ENCODE measurements at regions not wholly inside any gene's neighbourhood (a gene's known extent, or its start where the extent isn't known, plus 50 kb on each side); places are given as distances from the start of the nearest gene placed in this dataset.

DNA sequence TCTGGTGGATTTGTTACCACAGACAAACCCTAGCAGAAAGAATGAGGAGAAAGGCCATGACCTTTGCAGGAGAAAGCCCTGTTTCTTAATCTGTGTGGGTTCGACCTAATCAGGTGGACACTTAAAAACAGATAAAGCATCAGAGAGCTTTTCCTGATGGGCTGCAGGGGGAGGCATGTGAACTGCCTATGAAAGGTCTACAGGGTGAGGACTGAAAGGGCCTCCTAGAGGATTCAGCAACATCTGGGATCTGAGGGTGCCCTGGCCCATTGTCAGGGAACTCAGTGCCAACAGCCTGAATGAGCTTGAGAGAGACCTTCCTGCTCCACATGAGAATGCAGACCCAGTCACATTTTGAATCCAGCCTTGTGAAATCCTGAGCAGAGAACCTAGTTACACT is 178.8 kb upstream of the DDHD1 start:
- ChIA-PET CTCF (interaction anchor here (0.6 to 1.2 kb wide), 3 partner anchors 23 to 851 kb away, joined by 3 read pairs; no protein-coding TSS in a partner anchor), POLR2A (no interaction called here)
- Histone ChIP-seq H3K27me3 (ENCODE audit: control insufficient read depth, insufficient read depth, low read length) (no peaks in the 10 kb centered on the region), H3K36me3 (ENCODE audit: control insufficient read depth, insufficient read depth, low read length) (no peaks in the 10 kb centered on the region), H3K4me3 (ENCODE audit: low read depth, low read length) (no peak overlapping the region)
- no peak for DNase-seq (ENCODE audit: low read depth)
- TF ChIP-seq, protein P1, sequence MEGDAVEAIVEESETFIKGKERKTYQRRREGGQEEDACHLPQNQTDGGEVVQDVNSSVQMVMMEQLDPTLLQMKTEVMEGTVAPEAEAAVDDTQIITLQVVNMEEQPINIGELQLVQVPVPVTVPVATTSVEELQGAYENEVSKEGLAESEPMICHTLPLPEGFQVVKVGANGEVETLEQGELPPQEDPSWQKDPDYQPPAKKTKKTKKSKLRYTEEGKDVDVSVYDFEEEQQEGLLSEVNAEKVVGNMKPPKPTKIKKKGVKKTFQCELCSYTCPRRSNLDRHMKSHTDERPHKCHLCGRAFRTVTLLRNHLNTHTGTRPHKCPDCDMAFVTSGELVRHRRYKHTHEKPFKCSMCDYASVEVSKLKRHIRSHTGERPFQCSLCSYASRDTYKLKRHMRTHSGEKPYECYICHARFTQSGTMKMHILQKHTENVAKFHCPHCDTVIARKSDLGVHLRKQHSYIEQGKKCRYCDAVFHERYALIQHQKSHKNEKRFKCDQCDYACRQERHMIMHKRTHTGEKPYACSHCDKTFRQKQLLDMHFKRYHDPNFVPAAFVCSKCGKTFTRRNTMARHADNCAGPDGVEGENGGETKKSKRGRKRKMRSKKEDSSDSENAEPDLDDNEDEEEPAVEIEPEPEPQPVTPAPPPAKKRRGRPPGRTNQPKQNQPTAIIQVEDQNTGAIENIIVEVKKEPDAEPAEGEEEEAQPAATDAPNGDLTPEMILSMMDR (IDR thresholded peaks at IDR 0.05; ENCODE audit: insufficient read depth, low read depth, low read length), result no peak

DNA sequence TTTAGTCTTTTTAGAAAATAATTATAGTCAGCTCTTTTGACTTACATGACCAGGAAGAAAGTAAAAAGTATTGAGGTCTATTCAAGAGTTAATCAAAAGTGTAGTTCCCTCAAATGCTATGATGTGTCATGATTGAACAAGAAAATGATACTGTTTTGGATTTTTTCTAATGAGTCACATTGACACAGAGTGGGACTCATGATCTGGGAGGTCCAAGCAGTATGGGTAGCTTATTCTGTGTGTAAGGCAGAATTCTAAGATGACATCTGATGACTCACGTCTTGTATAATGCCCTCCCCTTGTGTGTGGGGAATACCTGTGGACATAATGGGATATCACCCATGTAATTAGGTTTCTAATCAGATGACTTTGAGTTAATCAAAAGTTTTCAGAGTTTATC is 178.1 kb upstream of the DDHD1 start:
- POLR2A ChIA-PET, result no interaction called here

DNA sequence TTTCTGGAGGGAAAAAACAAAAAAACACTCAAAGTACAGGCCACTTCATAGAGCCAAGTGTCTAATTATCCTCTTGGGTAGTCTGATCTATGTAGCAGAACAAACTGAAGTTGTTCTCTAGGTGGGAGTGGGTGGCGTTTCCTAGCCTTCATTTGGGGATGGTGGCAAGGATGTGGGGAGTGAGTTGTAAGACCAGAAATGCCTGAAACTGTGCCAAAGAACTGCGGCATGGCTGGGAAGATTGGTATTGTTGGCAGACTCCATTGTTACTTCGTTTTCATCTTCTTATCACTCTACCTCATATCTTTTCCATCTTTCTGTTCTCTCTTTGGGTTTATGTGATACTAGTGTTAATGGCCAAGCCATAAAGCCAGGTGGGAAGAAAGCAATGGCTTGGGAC is 177.3 kb upstream of the DDHD1 start:
- H3K36me3 ChIP-seq (ENCODE audit: control insufficient read depth, insufficient read depth, low read length), result no peaks in the 10 kb centered on the region
- H3K27me3 ChIP-seq (ENCODE audit: control insufficient read depth, insufficient read depth, low read length), result no peaks in the 10 kb centered on the region
- POLR2A ChIA-PET, result no interaction called here
- TF ChIP-seq, protein P1 (IDR thresholded peaks at IDR 0.05; ENCODE audit: insufficient read depth, low read depth, low read length), result no peak
- CTCF ChIA-PET, result interaction anchor here (1.0 kb wide), 1 partner anchor 24 kb away, joined by 3 read pairs; no protein-coding TSS in a partner anchor
- no peak overlapping the region for H3K4me3 ChIP-seq (ENCODE audit: low read depth, low read length)
- DNase-seq (ENCODE audit: low read depth), result no peak

More for the DNA sequence above, 178.1 kb upstream of the DDHD1 start:
- H3K4me3 ChIP-seq (ENCODE audit: low read depth, low read length), result no peak overlapping the region
- H3K36me3 ChIP-seq (ENCODE audit: control insufficient read depth, insufficient read depth, low read length), result no peaks in the 10 kb centered on the region
- TF ChIP-seq, protein P1 (IDR thresholded peaks at IDR 0.05; ENCODE audit: insufficient read depth, low read depth, low read length), result no peak
- no peaks in the 10 kb centered on the region for H3K27me3 ChIP-seq (ENCODE audit: control insufficient read depth, insufficient read depth, low read length)
- DNase-seq (ENCODE audit: low read depth), result peak; percentile 13
- CTCF ChIA-PET, result interaction anchor here (0.6 to 1.2 kb wide), 3 partner anchors 25 to 852 kb away, joined by 3 read pairs; no protein-coding TSS in a partner anchor

DNA sequence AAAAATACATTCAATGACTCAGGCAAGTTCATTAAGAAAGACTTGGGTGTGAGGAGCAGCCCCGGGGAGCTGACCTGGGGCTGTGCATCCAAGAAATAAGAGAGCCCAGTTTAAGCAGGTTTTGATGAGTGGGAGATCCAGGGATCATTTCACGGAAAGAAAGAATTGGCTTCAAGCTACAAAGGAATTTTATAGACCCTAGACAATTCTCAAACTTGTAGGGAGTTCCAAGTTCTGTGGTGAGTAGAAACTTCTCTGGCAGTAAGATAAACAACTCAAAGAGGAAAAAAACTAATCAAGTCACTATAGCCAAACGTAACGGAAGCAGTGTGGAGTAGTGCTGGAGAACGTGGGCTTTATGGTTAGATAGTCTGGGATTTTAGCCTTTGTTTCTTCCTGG is 175.7 kb upstream of the DDHD1 start:
- POLR2A ChIA-PET, result no interaction called here
- H3K36me3 ChIP-seq (ENCODE audit: control insufficient read depth, insufficient read depth, low read length), result no peaks in the 10 kb centered on the region

DNA sequence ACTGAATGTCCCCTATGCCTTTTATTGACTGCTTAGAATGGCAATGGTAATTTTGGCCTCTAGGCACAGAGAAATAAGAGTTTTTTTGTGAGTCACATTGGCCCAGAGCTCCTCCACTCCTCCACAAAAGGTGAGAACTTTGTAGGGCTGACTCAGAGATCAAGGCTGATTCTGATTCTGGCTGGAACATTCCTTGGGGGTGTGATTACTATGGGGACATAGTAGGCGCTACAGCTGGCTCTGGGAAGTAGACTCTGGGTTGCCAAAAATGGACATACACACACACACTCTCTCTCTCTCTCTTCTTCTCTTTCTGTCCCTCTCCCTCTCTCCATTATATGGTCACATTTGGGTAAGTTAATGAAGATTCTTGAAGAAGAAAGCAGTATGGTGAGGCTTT is 174.6 kb upstream of the DDHD1 start:
- ChIA-PET POLR2A (no interaction called here), CTCF (interaction anchor here (0.6 to 3.2 kb wide), 2 partner anchors 32 to 922 kb away, joined by 3 to 10 read pairs; no protein-coding TSS in a partner anchor)
- peak; percentile 9 for DNase-seq (ENCODE audit: low read depth)

More for the DNA sequence above, 175.7 kb upstream of the DDHD1 start:
- TF ChIP-seq, protein P1 (IDR thresholded peaks at IDR 0.05; ENCODE audit: insufficient read depth, low read depth, low read length), result no peak
- no peak overlapping the region for H3K4me3 ChIP-seq (ENCODE audit: low read depth, low read length)
- no peaks in the 10 kb centered on the region for H3K27me3 ChIP-seq (ENCODE audit: control insufficient read depth, insufficient read depth, low read length)
- CTCF ChIA-PET, result no interaction called here
- no peak for DNase-seq (ENCODE audit: low read depth)

More for the DNA sequence above, 174.6 kb upstream of the DDHD1 start:
- Histone ChIP-seq H3K36me3 (ENCODE audit: control insufficient read depth, insufficient read depth, low read length) (no peaks in the 10 kb centered on the region), H3K27me3 (ENCODE audit: control insufficient read depth, insufficient read depth, low read length) (no peaks in the 10 kb centered on the region), H3K4me3 (ENCODE audit: low read depth, low read length) (no peak overlapping the region)
- TF ChIP-seq, protein P1 (IDR thresholded peaks at IDR 0.05; ENCODE audit: insufficient read depth, low read depth, low read length), result no peak

All from BJ (cell line).